H9 (cell line): ENCODE measurements at regions not wholly inside any gene's neighbourhood (a gene's known extent, or its start where the extent isn't known, plus 50 kb on each side); places are given as distances from the start of the nearest gene placed in this dataset.
"Not testable (repeated sequence)": the region's sequence is repeated elsewhere in the genome, so short reads cannot be mapped to it uniquely, and the experiment has no call there.

ENCODE experiments used
- DNase-seq: peaks from one replicate; pipeline ENCODE4 v3.0.0-alpha.2; 2017
- H2AFZ ChIP-seq: one replicate; pipeline ENCODE4 v1.6.1; 2013; ENCODE audit warnings: mild to moderate bottlenecking, low read length, control low read depth, moderate library complexity
- H2AK5ac ChIP-seq: 2 replicates; pipeline ENCODE4 v1.6.1; 2013; ENCODE audit warnings: low read length, control low read depth, mixed read lengths; ENCODE audit not compliant: insufficient read length
- H2BK120ac ChIP-seq: one replicate; pipeline ENCODE4 v1.6.1; 2013; ENCODE audit warnings: low read depth, mild to moderate bottlenecking, low read length, control low read depth, inconsistent platforms; ENCODE audit not compliant: poor library complexity, severe bottlenecking
- H2BK12ac ChIP-seq: 2 replicates; pipeline ENCODE4 v1.6.1; 2013; ENCODE audit warnings: low read length, control low read depth, mixed read lengths, low read depth; ENCODE audit not compliant: insufficient read length
- H2BK15ac ChIP-seq: 2 replicates; pipeline ENCODE4 v1.6.1; 2013; ENCODE audit warnings: low read depth, low read length, control low read depth
- H2BK20ac ChIP-seq: one replicate; pipeline ENCODE4 v1.6.1; 2013; ENCODE audit warnings: low read depth, mild to moderate bottlenecking, low read length, control low read depth, inconsistent platforms; ENCODE audit not compliant: poor library complexity, severe bottlenecking
- H2BK5ac ChIP-seq: 2 replicates; pipeline ENCODE4 v1.6.1; 2013; ENCODE audit warnings: low read length, control low read depth, mixed read lengths; ENCODE audit not compliant: insufficient read length
- H3K14ac ChIP-seq: 2 replicates; pipeline ENCODE4 v1.6.1; 2013; ENCODE audit warnings: low read length, control low read depth; ENCODE audit not compliant: insufficient read depth
- H3K18ac ChIP-seq: 2 replicates; pipeline ENCODE4 v1.6.1; 2013; ENCODE audit warnings: low read depth, mild to moderate bottlenecking, mixed read lengths, low read length, control low read depth; ENCODE audit not compliant: insufficient read length
- H3K23ac ChIP-seq: 2 replicates; pipeline ENCODE4 v1.6.1; 2013; ENCODE audit warnings: low read length, control low read depth, mixed read lengths, low read depth; ENCODE audit not compliant: insufficient read length
- H3K23me2 ChIP-seq: 2 replicates; pipeline ENCODE4 v1.6.1; 2013; ENCODE audit warnings: low read depth, mild to moderate bottlenecking, mixed read lengths, low read length, control low read depth; ENCODE audit not compliant: insufficient read length, poor library complexity, severe bottlenecking
- H3K27ac ChIP-seq: 2 replicates; pipeline ENCODE4 v1.5.1; 2013; ENCODE audit warnings: low read length, control low read depth, mixed read lengths, low read depth; ENCODE audit not compliant: insufficient read length
- H3K27me3 ChIP-seq: 2 replicates; pipeline ENCODE4 v1.6.1; 2013; ENCODE audit warnings: low read length, control low read depth, inconsistent platforms; ENCODE audit not compliant: insufficient read depth
- H3K4ac ChIP-seq: 2 replicates; pipeline ENCODE4 v1.6.1; 2013; ENCODE audit warnings: low read depth, mild to moderate bottlenecking, control low read depth, inconsistent platforms, low read length, moderate library complexity
- H3K4me1 ChIP-seq: 2 replicates; pipeline ENCODE4 v1.6.1; 2013; ENCODE audit warnings: low read length, control low read depth, inconsistent platforms; ENCODE audit not compliant: insufficient read depth
- H3K4me2 ChIP-seq: 2 replicates; pipeline ENCODE4 v1.6.1; 2013; ENCODE audit warnings: low read length, control low read depth, mixed read lengths; ENCODE audit not compliant: insufficient read length, insufficient read depth
- H3K56ac ChIP-seq: 2 replicates; pipeline ENCODE4 v1.6.1; 2013; ENCODE audit warnings: low read depth, mild to moderate bottlenecking, mixed read lengths, low read length, control low read depth; ENCODE audit not compliant: insufficient read length
- H3K79me1 ChIP-seq: 2 replicates; pipeline ENCODE4 v1.6.1; 2013; ENCODE audit warnings: low read depth, mild to moderate bottlenecking, moderate library complexity, low read length, control low read depth, inconsistent platforms; ENCODE audit not compliant: insufficient read depth, poor library complexity, severe bottlenecking
- H3K79me2 ChIP-seq: 2 replicates; pipeline ENCODE4 v1.6.1; 2013; ENCODE audit warnings: low read length, control low read depth, inconsistent platforms; ENCODE audit not compliant: insufficient read depth
- H3K9ac ChIP-seq: 2 replicates; pipeline ENCODE4 v1.6.1; 2013; ENCODE audit warnings: low read length, control low read depth, mixed read lengths; ENCODE audit not compliant: insufficient read length; ENCODE audit errors: extremely low read depth
- H3K9me3 ChIP-seq: one replicate; pipeline ENCODE4 v1.6.1; 2013; ENCODE audit warnings: low read depth, low read length, inconsistent platforms; ENCODE audit not compliant: control insufficient read depth
- H3T11ph ChIP-seq: one replicate; pipeline ENCODE4 v1.6.1; 2013; ENCODE audit warnings: mild to moderate bottlenecking, low read length, control low read depth, inconsistent platforms
- H4K20me1 ChIP-seq: one replicate; pipeline ENCODE4 v1.6.1; 2013; ENCODE audit not compliant: control insufficient read depth, insufficient read length, insufficient read depth
- H4K5ac ChIP-seq: 2 replicates; pipeline ENCODE4 v1.6.1; 2013; ENCODE audit warnings: low read depth, mild to moderate bottlenecking, mixed read lengths, low read length, control low read depth; ENCODE audit not compliant: insufficient read length
- H4K8ac ChIP-seq: replicated peaks from 2 replicates; pipeline ENCODE4 v1.6.1; 2013; ENCODE audit warnings: low read length, control low read depth, mixed read lengths, low read depth; ENCODE audit not compliant: insufficient read length
- H4K91ac ChIP-seq: 2 replicates; pipeline ENCODE4 v1.6.1; 2013; ENCODE audit warnings: low read depth, mild to moderate bottlenecking, moderate library complexity, mixed read lengths, low read length, control low read depth; ENCODE audit not compliant: insufficient read length
- H3K27ac Mint-ChIP-seq, 3 experiments: 2 replicates in 2 of 3; 3 replicates in 1 of 3; pipeline ENCODE4 v1.8.0; 2020 to 2021; ENCODE audit warnings: mixed read lengths in 3 of 3, mild to moderate bottlenecking in 1 of 3, moderate library complexity in 1 of 3
- H3K27me3 Mint-ChIP-seq: 2 replicates; pipeline ENCODE4 v1.8.0; 2021; ENCODE audit warnings: low read depth, mild to moderate bottlenecking, moderate library complexity, mixed read lengths
- H3K36me3 Mint-ChIP-seq, 3 experiments: 2 replicates in 2 of 3; 3 replicates in 1 of 3; pipeline ENCODE4 v1.8.0; 2020 to 2021; ENCODE audit warnings: low read depth in 3 of 3, mixed read lengths in 3 of 3; ENCODE audit not compliant: insufficient read depth in 1 of 3
- H3K4me1 Mint-ChIP-seq, 2 experiments: 2 replicates each; pipeline ENCODE4 v1.8.0; 2020; ENCODE audit warnings: mixed read lengths in 2 of 2
- H3K4me3 Mint-ChIP-seq, 2 experiments: 2 replicates in 1 of 2; 3 replicates in 1 of 2; pipeline ENCODE4 v1.8.0; 2020 to 2021; ENCODE audit warnings: mild to moderate bottlenecking in 2 of 2, mixed read lengths in 2 of 2, moderate library complexity in 1 of 2
- H3K9me3 Mint-ChIP-seq, 2 experiments: 2 replicates in 1 of 2; 3 replicates in 1 of 2; pipeline ENCODE4 v1.8.0; 2020; ENCODE audit warnings: mild to moderate bottlenecking in 2 of 2, mixed read lengths in 2 of 2, moderate library complexity in 1 of 2
- WGBS: extraction: QIAGEN DNeasy Blood & Tissue Kit; methylation state at CpG from one replicate; pipeline ENCODE4 v1.1.7; 2013; ENCODE audit warnings: missing lambda C conversion rate, low lambda C conversion rate, mixed read lengths; ENCODE audit not compliant: insufficient read length; ENCODE audit errors: extremely low coverage; 5-methylcytosine and 5-hydroxymethylcytosine counted together

DNA sequence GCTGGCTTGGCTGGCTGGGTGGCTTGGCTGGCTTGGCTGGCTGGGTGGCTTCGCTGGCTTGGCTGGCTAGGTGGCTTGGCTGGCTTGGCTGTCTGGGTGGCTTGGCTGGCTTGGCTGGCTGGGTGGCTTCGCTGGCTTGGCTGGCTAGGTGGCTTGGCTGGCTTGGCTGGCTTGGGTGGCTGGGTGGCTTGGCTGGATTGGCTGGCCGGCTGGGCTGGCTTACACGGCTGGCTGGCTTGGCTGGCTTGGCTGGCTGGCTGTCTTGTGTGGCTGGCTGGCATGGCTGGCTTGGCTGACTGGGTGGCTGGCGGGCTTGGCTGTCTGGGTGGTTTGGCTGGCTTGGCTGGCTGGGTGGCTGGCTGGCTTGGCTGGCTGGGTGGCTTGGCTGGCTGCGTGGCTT is 437.0 kb downstream of the GOLGA6L6 start:
- H3K23ac ChIP-seq, H2BK12ac ChIP-seq, H3K4me1 Mint-ChIP-seq, H3K27ac Mint-ChIP-seq, H3K27ac ChIP-seq, H3K14ac ChIP-seq, H3K4me1 ChIP-seq, H3K27me3 ChIP-seq, H4K91ac ChIP-seq, DNase-seq, H3K4ac ChIP-seq, H3K4me3 Mint-ChIP-seq, H3K9me3 Mint-ChIP-seq, H3K79me1 ChIP-seq, H4K5ac ChIP-seq, H2BK15ac ChIP-seq, H2BK120ac ChIP-seq, H2AFZ ChIP-seq, H2AK5ac ChIP-seq, H2BK20ac ChIP-seq, H2BK5ac ChIP-seq, H3K79me2 ChIP-seq, H3K56ac ChIP-seq, H3K18ac ChIP-seq, H4K8ac ChIP-seq, H3K9ac ChIP-seq, H3K4me2 ChIP-seq, H3K23me2 ChIP-seq, H3K36me3 Mint-ChIP-seq, H3K9me3 ChIP-seq, H4K20me1 ChIP-seq, H3K27me3 Mint-ChIP-seq, H3T11ph ChIP-seq: not testable (repeated sequence)
- WGBS, result no CpG with 5 or more reads among the region's 6 CpGs

DNA sequence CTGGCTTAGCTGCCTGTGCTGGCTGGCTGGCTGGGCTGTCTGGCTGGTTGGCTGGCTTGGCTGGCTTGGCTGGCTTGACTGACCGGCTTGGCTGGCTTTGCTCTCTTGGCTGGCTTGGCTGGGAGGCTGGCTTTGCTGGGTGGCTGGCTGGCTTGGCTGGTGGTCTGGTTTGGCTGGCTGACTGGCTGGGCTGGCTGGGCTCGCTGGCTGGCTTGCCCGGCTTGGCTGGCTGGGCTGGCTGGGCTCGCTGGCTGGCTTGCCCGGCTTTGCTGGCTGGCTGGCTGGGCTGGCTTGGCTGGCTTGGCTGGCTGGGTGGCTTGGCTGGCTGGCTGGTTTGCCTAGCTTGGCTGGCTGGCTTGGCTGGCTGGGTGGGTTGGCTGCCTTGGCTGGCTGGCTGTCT is 438.7 kb downstream of the GOLGA6L6 start:
- not testable (repeated sequence) for H4K8ac ChIP-seq, H3K27me3 ChIP-seq, H3K4me2 ChIP-seq, H3K4me3 Mint-ChIP-seq, H3K4me1 Mint-ChIP-seq, H3K9me3 ChIP-seq, H4K91ac ChIP-seq, H2AK5ac ChIP-seq, H2BK120ac ChIP-seq, H2BK12ac ChIP-seq, H4K5ac ChIP-seq, H2BK20ac ChIP-seq, H3K23ac ChIP-seq, H3K27ac Mint-ChIP-seq, H2BK5ac ChIP-seq, H3K27me3 Mint-ChIP-seq, H4K20me1 ChIP-seq, H2AFZ ChIP-seq, H3K23me2 ChIP-seq, H3K4me1 ChIP-seq, H3K79me2 ChIP-seq, H3K9ac ChIP-seq, H3K79me1 ChIP-seq, H3K4ac ChIP-seq, H3K14ac ChIP-seq, H3K36me3 Mint-ChIP-seq, H3T11ph ChIP-seq, H3K18ac ChIP-seq, H3K56ac ChIP-seq, H3K27ac ChIP-seq, H3K9me3 Mint-ChIP-seq, H2BK15ac ChIP-seq
- peak; percentile 24 for DNase-seq
- WGBS, result no CpG with 5 or more reads among the region's 5 CpGs

DNA sequence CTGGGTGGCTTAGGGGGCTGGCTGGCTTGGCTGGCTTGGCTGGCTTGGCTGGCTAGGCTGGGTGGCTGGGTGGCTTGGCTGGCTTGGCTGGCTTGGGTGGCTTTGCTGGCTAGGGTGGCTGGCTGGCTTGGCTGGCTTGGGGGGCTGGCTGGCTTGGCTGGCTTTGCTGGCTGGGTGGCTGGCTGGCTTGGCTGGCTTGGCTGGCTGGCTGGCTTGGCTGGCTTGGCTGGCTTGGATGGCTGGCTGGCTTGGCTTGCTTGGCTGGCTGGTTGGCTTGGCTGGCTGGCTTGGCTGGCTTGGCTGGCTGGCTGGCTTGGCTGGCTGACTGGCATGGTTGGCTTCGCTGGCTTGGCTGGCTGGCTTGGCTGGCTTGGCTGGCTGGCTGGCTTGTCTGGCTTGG is 439.4 kb downstream of the GOLGA6L6 start:
- H3K27ac Mint-ChIP-seq, H3K27ac ChIP-seq, H3K4me1 Mint-ChIP-seq, H2BK20ac ChIP-seq, H3K14ac ChIP-seq, H3T11ph ChIP-seq, H3K4ac ChIP-seq, H2BK120ac ChIP-seq, H2BK15ac ChIP-seq, H3K9ac ChIP-seq, H3K23ac ChIP-seq, H4K8ac ChIP-seq, H3K18ac ChIP-seq, H3K23me2 ChIP-seq, H3K9me3 ChIP-seq, H3K79me2 ChIP-seq, H4K20me1 ChIP-seq, H2AFZ ChIP-seq, H3K27me3 Mint-ChIP-seq, H4K5ac ChIP-seq, H4K91ac ChIP-seq, H2AK5ac ChIP-seq, H3K4me1 ChIP-seq, H3K9me3 Mint-ChIP-seq, H2BK12ac ChIP-seq, H2BK5ac ChIP-seq, H3K27me3 ChIP-seq, H3K36me3 Mint-ChIP-seq, DNase-seq, H3K56ac ChIP-seq, H3K4me3 Mint-ChIP-seq, H3K79me1 ChIP-seq, H3K4me2 ChIP-seq: not testable (repeated sequence)
- WGBS, result no CpG with 5 or more reads among the region's 1 CpG
